Astrocyte of the spinal cord (primary cell): ENCODE measurements at regions not wholly inside any gene's neighbourhood (a gene's known extent, or its start where the extent isn't known, plus 50 kb on each side); places are given as distances from the start of the nearest gene placed in this dataset.

ENCODE experiments used
- DNase-seq: peaks from one replicate; pipeline ENCODE4 v3.0.0; 2011; ENCODE audit warnings: low read depth, low spot score
- H3K4me3 ChIP-seq: 2 replicates; pipeline ENCODE4 v1.5.1; 2011; ENCODE audit warnings: low read depth, mild to moderate bottlenecking, low read length, moderate library complexity
- in situ Hi-C: cut with HindIII; loops from 2 replicates; pipeline ENCODE4 v1.10.0; 2017; ENCODE audit warnings: low sequenced_read_pairs
- TF ChIP-seq, protein P1 (sequence below): IDR thresholded peaks from 2 replicates; pipeline ENCODE4 v1.5.1; 2012; ENCODE audit warnings: low read depth, mild to moderate bottlenecking, low read length, inconsistent platforms

DNA sequence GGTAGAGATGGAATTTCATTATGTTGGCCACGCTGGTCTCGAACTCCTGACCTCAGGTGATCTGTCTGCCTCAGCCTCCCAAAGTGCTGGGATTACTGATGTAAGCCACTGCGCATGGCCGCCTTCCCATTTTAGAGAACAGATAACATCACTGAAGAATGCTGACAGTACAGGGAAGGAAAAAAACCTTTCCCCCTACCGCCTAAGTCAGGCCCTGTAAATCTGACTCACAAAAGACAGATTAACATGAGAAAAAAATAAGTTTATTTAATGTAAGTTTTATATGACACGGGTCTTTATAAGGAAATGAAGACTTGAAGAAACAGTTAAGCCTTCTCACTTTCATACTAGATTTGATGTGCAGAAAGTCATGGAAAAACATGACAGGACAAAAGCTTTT, 227.2 kb upstream of the ZNF608 start:
- in situ Hi-C loops = no loop called here
- H3K4me3 ChIP-seq = no peak overlapping the region
- DNase-seq = no peak
- TF ChIP-seq, protein P1, sequence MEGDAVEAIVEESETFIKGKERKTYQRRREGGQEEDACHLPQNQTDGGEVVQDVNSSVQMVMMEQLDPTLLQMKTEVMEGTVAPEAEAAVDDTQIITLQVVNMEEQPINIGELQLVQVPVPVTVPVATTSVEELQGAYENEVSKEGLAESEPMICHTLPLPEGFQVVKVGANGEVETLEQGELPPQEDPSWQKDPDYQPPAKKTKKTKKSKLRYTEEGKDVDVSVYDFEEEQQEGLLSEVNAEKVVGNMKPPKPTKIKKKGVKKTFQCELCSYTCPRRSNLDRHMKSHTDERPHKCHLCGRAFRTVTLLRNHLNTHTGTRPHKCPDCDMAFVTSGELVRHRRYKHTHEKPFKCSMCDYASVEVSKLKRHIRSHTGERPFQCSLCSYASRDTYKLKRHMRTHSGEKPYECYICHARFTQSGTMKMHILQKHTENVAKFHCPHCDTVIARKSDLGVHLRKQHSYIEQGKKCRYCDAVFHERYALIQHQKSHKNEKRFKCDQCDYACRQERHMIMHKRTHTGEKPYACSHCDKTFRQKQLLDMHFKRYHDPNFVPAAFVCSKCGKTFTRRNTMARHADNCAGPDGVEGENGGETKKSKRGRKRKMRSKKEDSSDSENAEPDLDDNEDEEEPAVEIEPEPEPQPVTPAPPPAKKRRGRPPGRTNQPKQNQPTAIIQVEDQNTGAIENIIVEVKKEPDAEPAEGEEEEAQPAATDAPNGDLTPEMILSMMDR = no peak

DNA sequence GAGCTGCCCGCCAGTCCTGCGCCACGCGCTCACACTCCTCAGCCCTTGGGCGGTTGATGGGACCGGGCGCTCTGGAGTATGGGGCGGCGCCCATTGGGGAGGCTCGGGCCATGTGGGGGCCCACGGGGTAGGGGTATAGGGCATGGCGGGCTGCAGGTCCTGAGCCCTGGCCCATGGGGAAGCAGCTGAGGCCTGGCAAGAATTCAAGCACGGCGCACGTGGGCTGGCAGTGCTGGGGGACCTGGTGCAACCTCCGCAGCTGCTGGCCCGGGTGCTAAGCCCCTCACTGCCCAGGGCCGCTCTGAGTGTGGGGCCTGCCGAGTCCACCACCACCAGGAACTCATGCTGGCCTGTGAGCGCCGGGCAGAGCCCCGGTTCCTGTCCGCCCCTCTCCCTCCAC, 229.6 kb upstream of the ZNF608 start:
- no peak overlapping the region for H3K4me3 ChIP-seq
- in situ Hi-C loops = no loop called here
- DNase-seq = no peak
- TF ChIP-seq, protein P1 = no peak

DNA sequence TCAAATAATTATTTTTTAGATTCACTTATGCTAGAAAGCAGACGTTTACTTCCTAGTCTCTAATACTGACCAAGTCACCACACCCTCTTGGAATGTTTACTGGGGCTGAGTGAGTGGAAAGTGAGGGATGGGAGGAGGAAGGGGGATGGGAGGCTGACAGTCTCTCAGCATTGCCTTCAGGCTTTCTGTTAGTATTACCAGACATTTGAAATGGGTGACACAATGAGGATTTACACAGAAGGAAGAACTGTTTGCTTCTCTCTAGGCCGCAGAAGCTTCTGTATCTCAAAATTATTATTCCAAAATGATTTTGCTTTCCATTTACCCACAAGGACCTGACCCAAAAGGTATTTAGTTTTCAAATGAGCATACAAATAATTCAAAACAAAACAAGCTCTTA, 232.8 kb upstream of the ZNF608 start:
- no peak overlapping the region for H3K4me3 ChIP-seq
- DNase-seq = no peak
- in situ Hi-C loops = no loop called here
- TF ChIP-seq, protein P1 = no peak

DNA sequence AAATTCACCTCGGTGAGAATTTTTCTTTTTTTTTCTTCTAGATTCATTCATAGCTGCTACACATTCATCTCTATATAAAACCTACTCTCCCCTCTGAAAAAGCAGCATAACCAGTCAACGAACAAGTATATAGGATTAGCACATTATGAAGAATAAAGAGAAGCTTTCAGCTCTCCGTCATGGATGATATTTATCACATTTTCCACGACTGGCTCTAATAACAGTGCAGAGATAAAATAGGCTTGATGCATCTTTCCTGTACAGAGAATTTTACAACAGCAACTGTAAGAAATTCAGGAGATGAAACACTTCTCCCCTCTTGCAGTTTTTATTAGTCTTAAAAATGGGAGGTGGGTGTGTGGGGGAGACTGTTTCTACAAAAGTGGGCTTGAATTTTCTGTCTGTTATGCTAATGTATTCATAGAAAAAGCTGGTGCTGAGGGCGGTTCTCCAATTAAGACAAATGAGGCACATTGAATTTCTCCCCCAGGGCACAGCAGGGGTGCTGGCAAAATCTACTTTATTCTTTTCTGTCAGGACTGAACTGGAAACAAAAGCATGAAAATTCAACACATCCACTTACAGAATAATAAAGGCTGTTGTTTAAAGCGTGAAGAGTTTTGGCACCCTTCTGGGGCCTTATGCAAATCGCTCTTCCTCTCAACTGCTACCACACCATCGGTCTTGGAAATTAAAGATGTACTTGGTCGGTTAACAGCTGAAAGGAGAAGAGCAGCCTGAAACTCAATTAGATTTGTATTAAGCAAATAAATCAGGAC, 233.9 kb upstream of the ZNF608 start:
- H3K4me3 ChIP-seq = no peak overlapping the region
- in situ Hi-C loops = no loop called here
- TF ChIP-seq, protein P1 = no peak
- no peak for DNase-seq

DNA sequence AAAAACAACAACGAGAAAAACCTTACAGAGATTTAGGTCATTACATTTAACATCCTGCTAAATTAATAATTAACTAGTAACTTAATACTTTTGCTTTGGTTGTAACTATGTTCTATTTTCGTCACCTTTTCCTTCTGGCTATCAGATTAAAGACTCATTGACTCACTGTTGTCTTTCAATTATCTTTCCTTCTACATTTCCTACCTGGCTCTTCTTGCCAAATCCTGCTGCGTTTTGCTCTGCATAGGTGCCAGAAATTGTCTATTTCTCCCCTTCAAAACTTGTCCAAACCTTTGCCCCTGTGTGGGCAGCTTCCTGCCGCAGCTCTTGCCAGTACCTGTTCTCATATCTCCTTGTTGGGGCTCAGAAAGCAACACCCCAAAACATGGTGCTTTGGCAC, 235.5 kb upstream of the ZNF608 start:
- no peak overlapping the region for H3K4me3 ChIP-seq
- in situ Hi-C loops = no loop called here
- DNase-seq = no peak
- TF ChIP-seq, protein P1 = no peak

DNA sequence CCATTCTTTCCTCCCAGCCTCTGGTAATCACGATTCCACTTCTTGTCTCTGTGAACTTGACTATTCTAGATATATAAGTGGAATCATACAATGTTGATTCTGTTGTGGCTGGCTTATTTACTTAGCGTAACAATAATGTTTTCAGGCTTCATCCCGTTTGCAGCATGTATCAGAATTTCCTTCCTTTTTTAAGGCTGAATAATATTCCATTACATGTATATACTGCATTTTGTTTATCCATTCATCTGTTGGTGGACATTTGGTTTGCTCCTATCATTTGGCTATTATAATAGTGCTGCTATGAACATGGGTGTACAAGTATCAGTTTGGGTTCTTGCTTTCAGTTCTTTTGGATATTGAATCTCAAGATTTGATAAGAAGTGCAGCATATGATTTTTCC, 239.7 kb upstream of the ZNF608 start:
- TF ChIP-seq, protein P1 = no peak
- no peak for DNase-seq
- H3K4me3 ChIP-seq = no peak overlapping the region
- in situ Hi-C loops = no loop called here
